ENCODE measurements at regions not wholly inside any gene's neighbourhood (a gene's known extent, or its start where the extent isn't known, plus 50 kb on each side); places are given as distances from the start of the nearest gene placed in this dataset.

GRCh38 chr13:78035500-78035899 is 116.9 kb upstream of the EDNRB start:
- Histone ChIP-seq H3K4me3 (ENCODE audit: low read length) (no peak overlapping the region), H3K27ac (ENCODE audit: low read length) (no peak overlapping the region)

GRCh38 chr13:78033509-78033908 is 114.9 kb upstream of the EDNRB start:
- Histone ChIP-seq H4K20me1 (ENCODE audit: insufficient read depth, low read length) (no peaks in the 10 kb centered on the region), H3K4me3 (ENCODE audit: low read length) (no peak overlapping the region)
- no peak for TF ChIP-seq CTCF (IDR thresholded peaks at IDR 0.05; ENCODE audit: low read length)
- no peak for TF ChIP-seq EZH2 (optimal IDR thresholded peaks at IDR 0.05; ENCODE audit: low read depth, low read length)
- TF ChIP-seq EZH2phosphoT487 (IDR thresholded peaks at IDR 0.05; ENCODE audit: low read length): no peak

More at GRCh38 chr13:78035500-78035899, 116.9 kb upstream of the EDNRB start:
- no peaks in the 10 kb centered on the region for H3K27me3 ChIP-seq (replicated peaks; ENCODE audit: insufficient read depth, low read length)
- no peaks in the 10 kb centered on the region for H3K9me3 ChIP-seq (replicated peaks; ENCODE audit: insufficient read depth, low read length)
- H3K4me2 ChIP-seq (ENCODE audit: low read depth, low read length): no peak overlapping the region
- H3K9me2 ChIP-seq (replicated peaks; ENCODE audit: insufficient read depth, low read length): no peaks in the 10 kb centered on the region
- H3K9ac ChIP-seq (ENCODE audit: low read length): no peak overlapping the region
- no peaks in the 10 kb centered on the region for H3K36me3 ChIP-seq (replicated peaks; ENCODE audit: insufficient read depth, low read length)
- peaks cover 14% of the 10 kb centered on the region for H3F3A ChIP-seq (ENCODE audit: insufficient read depth, low read length)
- peaks cover 20% of the 10 kb centered on the region for H3K4me1 ChIP-seq (ENCODE audit: low read length)
- no peak overlapping the region for H2AFZ ChIP-seq (ENCODE audit: low read length)
- DNase-seq: no peak
- H4K20me1 ChIP-seq (ENCODE audit: insufficient read depth, low read length): no peaks in the 10 kb centered on the region
- TF ChIP-seq EZH2phosphoT487 (IDR thresholded peaks at IDR 0.05; ENCODE audit: low read length) (no peak), EZH2 (optimal IDR thresholded peaks at IDR 0.05; ENCODE audit: low read depth, low read length) (no peak), CTCF (IDR thresholded peaks at IDR 0.05; ENCODE audit: low read length) (no peak)
- no peaks in the 10 kb centered on the region for H3K79me2 ChIP-seq (ENCODE audit: low read length)

DNA sequence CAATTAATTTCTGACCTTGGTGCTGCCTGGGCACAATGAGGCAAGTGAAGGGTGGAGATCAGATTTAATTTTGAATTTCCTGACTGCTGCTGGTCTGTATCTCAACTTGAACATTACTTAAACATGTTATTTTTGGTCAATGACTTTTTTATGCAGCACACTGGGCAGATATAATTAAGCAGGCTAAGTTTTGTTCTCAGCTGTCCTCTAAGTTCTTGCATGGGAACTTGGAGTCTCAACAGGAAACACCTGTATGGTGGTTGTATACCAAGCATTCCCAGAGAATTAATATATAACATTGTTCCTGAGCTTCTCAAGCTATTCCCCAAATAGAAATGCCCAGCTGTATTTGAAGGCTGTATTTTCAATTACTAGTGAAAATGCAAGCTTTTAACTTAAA is 113.5 kb upstream of the EDNRB start:
- Histone ChIP-seq H3K4me1 (ENCODE audit: low read length) (peaks cover 22% of the 10 kb centered on the region), H4K20me1 (ENCODE audit: insufficient read depth, low read length) (no peaks in the 10 kb centered on the region), H3K36me3 (replicated peaks; ENCODE audit: insufficient read depth, low read length) (no peaks in the 10 kb centered on the region), H3K4me2 (ENCODE audit: low read depth, low read length) (peak overlapping the region; percentile 33; the same call in 1 of the 2 replicates), H2AFZ (ENCODE audit: low read length) (peak overlapping the region; percentile 47), H3K27ac (ENCODE audit: low read length) (peak overlapping the region; percentile 67; the same call in 1 of the 2 replicates), H3K27me3 (replicated peaks; ENCODE audit: insufficient read depth, low read length) (no peaks in the 10 kb centered on the region), H3K79me2 (ENCODE audit: low read length) (no peaks in the 10 kb centered on the region), H3K9me3 (replicated peaks; ENCODE audit: insufficient read depth, low read length) (no peaks in the 10 kb centered on the region), H3K9me2 (replicated peaks; ENCODE audit: insufficient read depth, low read length) (no peaks in the 10 kb centered on the region), H3K9ac (ENCODE audit: low read length) (peak overlapping the region; percentile 3; the same call in 1 of the 2 replicates), H3K4me3 (ENCODE audit: low read length) (no peak overlapping the region), H3F3A (ENCODE audit: insufficient read depth, low read length) (peaks cover 14% of the 10 kb centered on the region)
- no peak for TF ChIP-seq EZH2 (optimal IDR thresholded peaks at IDR 0.05; ENCODE audit: low read depth, low read length)
- no peak for TF ChIP-seq CTCF (IDR thresholded peaks at IDR 0.05; ENCODE audit: low read length)
- TF ChIP-seq EZH2phosphoT487 (IDR thresholded peaks at IDR 0.05; ENCODE audit: low read length): no peak
- peak; percentile 43 for DNase-seq

More at GRCh38 chr13:78033509-78033908, 114.9 kb upstream of the EDNRB start:
- Histone ChIP-seq H3K9me2 (replicated peaks; ENCODE audit: insufficient read depth, low read length) (no peaks in the 10 kb centered on the region), H3K79me2 (ENCODE audit: low read length) (no peaks in the 10 kb centered on the region), H3K9ac (ENCODE audit: low read length) (no peak overlapping the region), H3K9me3 (replicated peaks; ENCODE audit: insufficient read depth, low read length) (no peaks in the 10 kb centered on the region), H3F3A (ENCODE audit: insufficient read depth, low read length) (peaks cover 14% of the 10 kb centered on the region), H3K36me3 (replicated peaks; ENCODE audit: insufficient read depth, low read length) (no peaks in the 10 kb centered on the region), H2AFZ (ENCODE audit: low read length) (no peak overlapping the region), H3K4me2 (ENCODE audit: low read depth, low read length) (no peak overlapping the region), H3K27me3 (replicated peaks; ENCODE audit: insufficient read depth, low read length) (no peaks in the 10 kb centered on the region), H3K27ac (ENCODE audit: low read length) (no peak overlapping the region), H3K4me1 (ENCODE audit: low read length) (peaks cover 20% of the 10 kb centered on the region)
- DNase-seq: no peak

All from MM.1S (cell line).